Adrenal gland (tissue), 5 donors: ENCODE measurements at regions not wholly inside any gene's neighbourhood (a gene's known extent, or its start where the extent isn't known, plus 50 kb on each side); places are given as distances from the start of the nearest gene placed in this dataset.

Experiments used
- POLR2A ChIP-seq, 2 donors: fragments of 450-650 bp; IDR thresholded peaks; one replicate each; pipeline ENCODE4 v1.6.1; 2017; ENCODE audit warnings: antibody characterized with exemption in 2 of 2, mild to moderate bottlenecking in 2 of 2, moderate library complexity in 1 of 2
- TF ChIP-seq, protein P1 (sequence below), 6 experiments: fragments of 450-650 bp in 4 of 6; fragments of 200-600 bp in 2 of 6; sonication (generic) in 1 of 6; IDR thresholded peaks; 1 replicate in 5 of 6; 2 replicates in 1 of 6; pipeline versions ENCODE4 v1.5.1 to v1.8.0; 2016 to 2021; ENCODE audit warnings: antibody characterized with exemption in 6 of 6, mild to moderate bottlenecking in 2 of 6, moderate library complexity in 1 of 6
- donor health status: DM: no; HTN: no; CAD: no.

DNA sequence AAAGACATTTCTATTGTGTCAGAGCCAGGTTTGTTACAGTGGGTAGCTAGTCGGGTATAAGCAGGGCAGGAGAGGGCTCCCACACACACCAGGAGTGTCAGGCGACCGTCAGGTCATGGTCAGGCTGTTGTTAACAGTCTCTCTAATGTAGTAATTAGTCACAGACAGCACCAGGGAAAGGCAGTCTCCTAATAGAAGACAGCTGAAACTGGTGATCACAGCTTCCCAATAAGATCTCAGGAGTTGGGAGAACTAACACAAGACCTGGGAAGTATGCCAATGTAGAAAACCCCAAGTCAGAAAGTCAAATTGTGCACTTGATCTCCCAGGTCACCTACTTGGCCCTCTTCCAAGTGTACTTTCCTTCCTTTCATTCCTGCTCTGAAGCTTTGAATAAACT is 53.0 kb upstream of the GPR6 start:
- TF ChIP-seq, protein P1, sequence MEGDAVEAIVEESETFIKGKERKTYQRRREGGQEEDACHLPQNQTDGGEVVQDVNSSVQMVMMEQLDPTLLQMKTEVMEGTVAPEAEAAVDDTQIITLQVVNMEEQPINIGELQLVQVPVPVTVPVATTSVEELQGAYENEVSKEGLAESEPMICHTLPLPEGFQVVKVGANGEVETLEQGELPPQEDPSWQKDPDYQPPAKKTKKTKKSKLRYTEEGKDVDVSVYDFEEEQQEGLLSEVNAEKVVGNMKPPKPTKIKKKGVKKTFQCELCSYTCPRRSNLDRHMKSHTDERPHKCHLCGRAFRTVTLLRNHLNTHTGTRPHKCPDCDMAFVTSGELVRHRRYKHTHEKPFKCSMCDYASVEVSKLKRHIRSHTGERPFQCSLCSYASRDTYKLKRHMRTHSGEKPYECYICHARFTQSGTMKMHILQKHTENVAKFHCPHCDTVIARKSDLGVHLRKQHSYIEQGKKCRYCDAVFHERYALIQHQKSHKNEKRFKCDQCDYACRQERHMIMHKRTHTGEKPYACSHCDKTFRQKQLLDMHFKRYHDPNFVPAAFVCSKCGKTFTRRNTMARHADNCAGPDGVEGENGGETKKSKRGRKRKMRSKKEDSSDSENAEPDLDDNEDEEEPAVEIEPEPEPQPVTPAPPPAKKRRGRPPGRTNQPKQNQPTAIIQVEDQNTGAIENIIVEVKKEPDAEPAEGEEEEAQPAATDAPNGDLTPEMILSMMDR (IDR thresholded peaks at IDR 0.05), result no peak
- TF ChIP-seq POLR2A (IDR thresholded peaks at IDR 0.05), result no peak
